Suppressor macrophage treated with lipopolysaccharide for 4 hours (primary cell): ENCODE measurements at regions not wholly inside any gene's neighbourhood (a gene's known extent, or its start where the extent isn't known, plus 50 kb on each side); places are given as distances from the start of the nearest gene placed in this dataset.

Experiments
- DNase-seq: peaks from one replicate; pipeline ENCODE4 v3.0.0-alpha.2; 2020

- no peak for DNase-seq
These were observed 407.3 kb downstream of the GXYLT1 start for GRCh38 chr12:41737423-41737822.

DNA sequence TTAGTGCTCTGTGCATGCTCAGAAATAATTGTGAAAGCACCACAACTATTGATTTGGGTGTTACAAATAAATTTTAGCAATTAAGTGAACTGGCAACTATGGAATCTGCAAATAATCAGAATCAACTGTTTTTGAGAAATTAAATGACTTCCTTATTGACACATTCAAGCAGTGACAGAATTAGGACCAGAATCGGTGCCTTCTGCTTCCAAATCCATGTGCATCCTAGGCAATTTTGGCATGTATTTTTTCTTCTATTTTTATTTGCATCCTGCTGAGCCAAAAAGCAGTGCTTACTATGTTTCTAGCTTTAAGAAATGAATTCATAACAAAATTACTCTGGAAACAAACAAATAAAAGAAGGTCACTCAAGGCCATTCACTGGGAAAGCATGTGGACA lies 408.2 kb downstream of the GXYLT1 start:
- DNase-seq: no peak

DNA sequence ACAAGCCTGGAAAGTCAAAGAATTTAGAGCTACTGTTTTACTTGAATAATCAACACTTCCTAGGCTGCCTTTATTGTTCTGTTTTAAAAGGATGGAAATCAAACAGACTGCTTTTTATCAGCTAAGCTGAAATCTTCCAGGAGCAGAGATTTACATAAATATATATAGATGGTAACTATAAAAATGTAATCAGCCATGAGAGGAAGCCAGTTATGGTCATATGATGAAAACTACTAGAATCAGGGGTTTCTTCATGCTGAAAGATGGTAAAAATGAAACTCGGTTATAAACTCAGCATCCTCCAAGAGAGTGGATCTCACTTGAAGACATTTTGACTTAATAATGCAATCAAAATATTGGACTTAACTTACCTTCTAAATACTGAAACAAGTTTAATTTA lies 413.0 kb downstream of the GXYLT1 start:
- no peak for DNase-seq

DNA sequence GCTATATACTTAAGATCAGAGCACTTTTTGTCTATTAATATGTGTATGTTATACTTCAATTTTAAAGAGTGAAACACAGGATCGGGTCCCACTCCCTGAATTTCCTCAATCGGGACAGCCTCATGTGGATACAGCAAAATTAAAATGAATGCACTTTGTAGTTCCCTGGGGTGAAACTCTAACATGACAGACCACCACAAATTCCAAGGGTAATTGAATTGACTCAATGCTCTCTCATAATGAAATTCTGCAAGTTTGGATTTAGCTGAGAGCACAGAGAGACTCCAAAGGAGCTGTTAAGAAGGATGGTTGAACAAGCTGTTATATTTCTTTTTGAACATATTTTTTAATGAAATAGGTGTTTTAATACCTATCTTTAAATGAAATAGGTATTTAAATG lies 413.6 kb downstream of the GXYLT1 start:
- DNase-seq: no peak

- DNase-seq: no peak
These were observed 420.5 kb downstream of the GXYLT1 start for GRCh38 chr12:41724216-41724615.

- no peak for DNase-seq
These were observed 425.5 kb downstream of the GXYLT1 start for GRCh38 chr12:41719214-41719613.

GRCh38 chr12:41715256-41715655 lies 429.4 kb downstream of the GXYLT1 start:
- no peak for DNase-seq

DNA sequence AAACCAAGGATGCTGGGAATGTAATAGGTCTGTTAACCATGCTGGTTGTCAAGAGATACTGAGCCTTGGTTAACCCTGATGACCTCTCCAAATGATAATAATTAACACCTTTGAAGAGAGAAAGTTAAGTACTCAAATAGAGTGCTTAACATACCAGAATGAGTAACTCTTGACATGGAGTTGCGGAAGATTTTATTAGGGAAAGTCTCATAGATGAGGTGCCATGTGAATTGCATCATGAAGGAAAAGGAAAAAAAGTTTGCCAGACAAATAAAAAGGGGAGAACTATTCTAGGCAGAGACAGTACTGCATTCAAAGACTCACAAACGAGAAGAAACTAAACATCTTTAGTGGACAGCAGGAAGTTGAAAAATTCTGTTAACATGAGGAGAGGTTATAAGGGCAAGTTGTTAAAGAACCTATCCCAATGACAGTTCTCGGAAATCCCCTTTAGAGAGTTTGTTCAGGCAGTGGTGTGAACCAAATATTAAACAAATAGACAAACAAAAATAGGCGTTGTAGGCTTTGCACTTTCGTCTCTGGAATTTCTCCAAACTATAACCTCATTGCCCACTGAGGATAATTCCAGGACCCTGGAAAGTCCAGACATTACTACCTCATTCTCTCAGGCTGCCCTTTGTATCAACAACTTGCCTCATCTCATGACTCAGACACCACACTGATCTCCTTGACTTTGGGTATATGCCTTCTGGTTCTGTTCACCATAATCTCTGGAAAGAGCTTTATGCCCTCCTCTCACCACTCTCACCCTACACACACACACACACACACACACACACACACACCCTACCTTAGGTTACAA lies 435.0 kb downstream of the GXYLT1 start:
- DNase-seq: peak; percentile 32

DNA sequence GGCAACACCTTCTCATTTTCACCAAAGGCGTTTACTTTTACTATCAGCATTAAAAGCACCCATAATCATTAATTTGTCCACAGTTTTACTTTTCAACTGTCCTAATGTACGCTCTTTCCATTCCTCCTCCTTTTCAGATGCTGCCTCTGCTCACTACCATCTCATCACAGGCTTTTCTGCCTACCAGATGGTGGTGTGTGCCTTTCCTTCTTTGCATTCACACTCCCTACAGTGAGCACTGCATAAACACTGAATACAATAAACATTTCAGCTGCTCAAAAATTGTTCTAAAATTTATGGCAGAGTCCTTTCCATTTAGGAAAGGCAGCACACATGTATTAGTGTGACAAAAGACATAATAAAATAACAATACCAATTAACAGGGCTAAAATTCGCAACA lies 435.7 kb downstream of the GXYLT1 start:
- no peak for DNase-seq

DNA sequence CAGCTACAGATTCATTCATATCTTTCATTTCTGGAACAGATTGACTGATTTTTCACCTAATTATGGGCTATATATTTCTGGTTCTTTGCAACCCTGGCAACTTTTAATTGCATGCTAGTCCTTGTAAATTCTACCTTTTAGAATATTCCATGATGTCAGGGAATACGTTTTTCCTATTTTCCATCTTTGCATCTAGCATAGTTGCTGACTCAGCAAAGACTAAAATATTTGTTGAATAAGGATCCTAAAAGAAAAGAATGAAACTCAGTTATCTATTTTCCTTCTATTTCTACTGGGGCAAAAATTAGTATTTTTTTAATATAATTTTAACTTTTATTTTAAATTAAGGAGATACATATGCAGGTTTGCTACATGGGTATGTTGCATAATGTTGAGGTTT lies 438.3 kb downstream of the GXYLT1 start:
- no peak for DNase-seq

- DNase-seq: no peak
These were observed 442.6 kb downstream of the GXYLT1 start for GRCh38 chr12:41701943-41702601.

DNA sequence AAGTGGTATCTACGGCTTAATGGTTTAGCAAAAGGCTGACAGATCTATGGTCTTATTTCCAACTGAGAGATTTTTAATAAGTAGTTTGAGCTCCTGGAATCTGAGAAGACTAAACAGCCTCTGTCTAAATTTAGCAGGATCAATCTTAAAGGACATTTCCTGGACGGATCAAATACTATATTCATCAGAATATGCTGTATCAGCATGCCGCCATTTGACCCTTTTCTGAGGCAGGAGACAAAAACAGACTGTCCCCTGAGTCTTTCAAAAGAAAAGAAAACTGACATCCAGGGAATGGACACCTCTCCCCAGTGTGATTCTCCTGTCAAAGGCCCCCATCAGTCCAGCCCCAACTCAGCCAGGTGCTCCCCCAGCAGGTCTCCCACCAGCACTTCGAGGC lies 443.7 kb downstream of the GXYLT1 start:
- no peak for DNase-seq

- DNase-seq: no peak
These were observed 445.0 kb downstream of the GXYLT1 start for GRCh38 chr12:41699658-41700057.

DNA sequence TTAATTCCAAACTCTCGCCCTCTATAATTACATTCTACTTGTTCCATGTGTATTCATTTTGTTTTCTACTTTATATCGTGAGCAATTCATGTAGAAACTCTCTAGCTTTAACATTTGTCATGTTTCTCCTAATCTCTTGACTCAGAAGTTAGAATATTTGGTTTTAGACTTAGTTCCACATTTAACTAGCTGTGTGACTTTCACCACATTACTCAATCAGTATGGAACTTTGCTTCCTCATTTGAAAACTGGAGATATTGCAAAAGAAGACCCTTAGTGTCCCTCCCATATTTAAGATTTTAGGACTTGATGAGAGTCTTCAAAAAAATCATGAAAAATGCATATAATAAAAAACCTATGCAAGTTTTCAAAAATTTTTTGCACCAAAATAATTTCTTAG lies 447.5 kb downstream of the GXYLT1 start:
- peak; percentile 73 for DNase-seq

DNA sequence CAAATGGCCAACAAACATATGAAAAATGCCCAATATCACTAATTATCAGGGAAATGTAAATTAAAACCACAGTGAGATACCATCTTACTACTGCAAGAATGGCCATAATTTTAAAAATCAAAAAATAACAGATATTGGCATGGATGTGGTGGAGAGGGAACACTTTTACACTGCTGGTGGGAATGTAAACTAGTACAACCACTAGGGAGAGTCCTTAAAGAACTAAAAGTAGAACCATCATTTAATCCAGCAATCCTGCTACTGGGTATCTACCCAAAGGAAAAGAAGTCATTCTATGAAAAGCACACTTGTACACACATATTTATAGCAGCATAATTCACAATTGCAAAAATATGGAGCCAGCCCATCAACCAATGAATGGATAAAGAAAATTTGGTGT lies 459.7 kb downstream of the GXYLT1 start:
- no peak for DNase-seq

GRCh38 chr12:41683513-41684240 lies 461.0 kb downstream of the GXYLT1 start:
- DNase-seq: no peak

GRCh38 chr12:41683023-41683422 lies 461.7 kb downstream of the GXYLT1 start:
- no peak for DNase-seq

- DNase-seq: no peak
These were observed 462.8 kb downstream of the GXYLT1 start for GRCh38 chr12:41681898-41682297.

- no peak for DNase-seq
These were observed 464.5 kb downstream of the GXYLT1 start for GRCh38 chr12:41680155-41680554.

DNA sequence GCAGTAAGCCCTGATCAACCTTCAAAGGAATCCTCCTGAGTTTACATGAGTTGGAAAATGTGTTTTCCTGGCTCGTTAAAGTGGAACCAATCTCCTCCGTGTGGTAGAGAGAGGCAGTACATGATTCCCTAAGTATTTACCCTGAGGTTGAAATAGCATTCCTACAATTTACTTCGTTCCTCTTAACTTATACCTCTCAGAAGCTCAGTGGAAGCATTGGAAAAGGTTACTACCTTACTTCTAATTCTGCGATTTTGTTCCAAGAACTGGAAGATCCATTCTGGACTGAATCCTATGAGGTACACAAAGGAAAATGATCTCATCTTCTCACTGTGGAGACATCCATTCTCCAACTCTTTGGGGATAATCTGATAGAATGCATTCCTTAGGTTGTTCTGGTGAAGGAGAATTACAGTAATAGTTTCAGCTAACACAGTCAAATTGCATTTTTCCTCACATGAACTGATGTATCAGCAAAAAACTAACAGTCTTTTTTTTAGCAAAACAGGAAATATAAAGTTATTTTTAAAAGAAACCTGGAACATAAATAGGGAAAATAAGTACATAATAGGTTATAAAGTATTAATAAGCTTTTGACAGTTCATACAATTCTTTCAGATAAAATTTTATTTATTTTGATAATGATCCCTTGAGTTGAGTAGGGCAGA lies 475.6 kb downstream of the PDZRN4 start:
- peak; percentile 26 for DNase-seq

- DNase-seq: no peak
These were observed 473.1 kb downstream of the PDZRN4 start for GRCh38 chr12:41661141-41661765.

DNA sequence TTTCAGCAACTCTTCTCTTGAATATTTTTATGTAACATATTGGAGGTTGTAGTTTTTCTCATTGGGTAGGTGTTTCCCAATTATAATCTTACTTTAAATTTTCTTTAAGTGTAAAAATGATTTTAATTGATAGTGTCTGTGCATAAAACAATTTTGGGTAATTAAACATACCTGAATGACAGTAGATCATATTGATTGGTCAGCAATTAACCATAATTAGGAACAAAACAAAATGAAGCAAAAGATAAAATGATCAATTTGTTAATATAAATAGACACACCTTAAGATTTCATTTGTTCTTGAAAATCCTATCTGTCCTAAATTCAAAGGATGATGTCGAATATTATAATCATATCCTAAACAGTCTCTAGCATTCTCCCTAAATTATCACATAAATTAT lies 468.3 kb downstream of the PDZRN4 start:
- DNase-seq: no peak
